ENCODE measurements at regions not wholly inside any gene's neighbourhood (a gene's known extent, or its start where the extent isn't known, plus 50 kb on each side); places are given as distances from the start of the nearest gene placed in this dataset.

GRCh38 chr1:29870621-29871020, 634.3 kb downstream of the PTPRU start:
- DNase-seq = no peak

GRCh38 chr1:29869802-29870201, 633.5 kb downstream of the PTPRU start:
- DNase-seq = no peak

- DNase-seq = no peak
Measured at GRCh38 chr1:29868944-29869343, 632.6 kb downstream of the PTPRU start.

DNA sequence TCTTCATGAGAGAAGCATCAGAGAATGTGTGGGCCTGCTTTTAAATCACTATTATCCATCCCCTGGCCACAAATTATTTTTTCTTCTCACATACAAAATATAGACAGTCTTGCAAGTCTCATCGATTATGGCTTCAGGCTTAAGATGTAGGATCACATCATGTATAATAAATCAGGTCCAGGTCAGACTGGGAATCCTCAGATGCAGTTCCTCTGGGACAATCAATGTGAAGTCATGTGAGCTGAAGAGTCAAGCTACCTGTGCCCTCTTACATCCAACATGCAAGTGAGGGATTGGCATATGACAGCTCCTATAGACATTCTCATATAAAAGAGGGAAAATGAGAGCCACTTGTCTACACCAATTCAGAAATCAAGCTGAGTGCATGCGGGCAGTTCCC, 631.8 kb downstream of the PTPRU start:
- DNase-seq = no peak

DNA sequence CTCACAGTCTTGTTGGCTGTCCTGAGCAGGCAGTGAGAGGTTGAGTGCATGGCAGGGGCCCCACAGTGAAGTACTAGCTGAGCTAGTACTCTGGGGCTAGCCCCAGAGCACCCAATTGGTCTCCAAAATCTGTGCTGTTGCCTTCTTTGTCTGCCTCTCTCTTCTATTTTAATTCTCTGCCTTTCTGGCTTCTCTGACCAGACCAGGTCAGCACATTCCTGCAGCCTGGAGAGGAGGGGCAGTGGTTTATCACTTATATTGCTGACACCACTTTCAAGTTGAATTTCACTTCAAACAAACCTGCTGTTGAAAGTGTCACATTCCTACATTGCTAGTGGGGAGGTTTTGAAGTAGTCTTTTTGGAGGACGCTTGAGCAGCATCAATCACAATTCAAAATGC, 628.7 kb downstream of the PTPRU start:
- no peak for DNase-seq

DNA sequence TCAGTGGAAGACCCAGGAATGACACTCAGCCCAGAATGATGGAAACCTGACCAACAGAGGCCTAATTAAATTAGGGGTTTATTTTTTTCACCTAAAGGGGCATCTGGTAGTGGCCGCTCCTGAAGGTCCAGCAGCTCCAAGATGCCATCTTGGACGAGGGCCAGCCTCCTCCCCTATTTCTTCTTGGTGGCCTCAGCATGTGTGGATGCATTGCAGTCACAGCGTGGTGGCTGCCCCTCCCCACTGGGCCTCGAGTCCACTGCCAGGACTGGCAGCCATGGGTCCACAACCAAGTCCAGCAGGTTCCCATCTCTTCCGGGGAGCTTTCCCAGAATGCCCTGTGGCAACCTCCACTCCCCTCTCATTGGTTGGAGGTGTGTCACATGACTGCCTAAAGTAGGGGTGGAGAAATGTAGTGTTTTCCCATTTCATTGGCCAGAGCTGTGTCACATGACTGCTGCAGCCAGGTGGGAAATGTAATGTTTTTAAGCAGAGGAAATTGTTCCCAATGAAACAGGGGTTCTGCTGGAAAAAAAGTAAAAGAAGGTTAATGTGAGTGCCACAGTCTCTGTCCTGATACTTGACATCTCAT, 628.2 kb downstream of the PTPRU start:
- no peak for DNase-seq

GRCh38 chr1:29861922-29862321, 625.6 kb downstream of the PTPRU start:
- DNase-seq = no peak

DNA sequence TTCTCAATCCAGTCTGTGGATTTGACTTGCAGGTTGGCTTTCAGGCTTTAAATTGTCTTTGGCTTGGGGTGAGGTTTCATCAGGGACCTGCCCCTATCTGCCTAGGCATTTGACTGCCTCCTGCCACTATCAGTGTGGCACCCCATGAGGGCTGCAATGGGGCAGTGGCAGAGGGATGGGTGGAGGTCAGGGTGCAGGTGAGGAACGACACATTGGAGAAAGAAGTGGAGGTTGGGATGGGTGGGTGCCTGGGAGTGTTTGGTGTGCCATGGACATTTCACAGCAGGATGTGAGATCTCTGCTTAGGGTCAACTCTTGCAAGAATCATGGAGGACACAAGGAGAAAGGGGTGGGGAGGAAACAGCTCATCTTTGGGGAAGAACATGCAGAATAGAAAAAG, 625.1 kb downstream of the PTPRU start:
- DNase-seq = no peak

DNA sequence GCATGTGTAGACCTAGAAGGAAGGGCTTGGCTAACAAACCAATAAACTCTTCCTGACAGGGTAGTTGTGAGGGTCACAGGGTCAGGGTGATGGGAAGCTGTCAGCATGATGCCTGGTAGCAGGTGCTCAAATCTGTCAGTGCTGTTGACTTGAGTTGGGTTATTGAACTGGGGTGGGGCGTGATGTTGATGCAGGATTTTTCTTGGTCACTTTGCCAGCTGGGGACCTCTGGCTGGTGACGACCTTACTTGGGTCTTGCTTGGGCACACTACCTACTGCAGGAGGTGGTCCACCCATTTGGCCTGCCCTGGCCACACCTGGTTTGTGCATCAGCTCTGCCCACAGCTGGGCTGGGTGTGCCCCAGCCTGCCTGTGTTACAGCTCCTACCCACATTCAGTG, 624.4 kb downstream of the PTPRU start:
- DNase-seq = no peak

DNA sequence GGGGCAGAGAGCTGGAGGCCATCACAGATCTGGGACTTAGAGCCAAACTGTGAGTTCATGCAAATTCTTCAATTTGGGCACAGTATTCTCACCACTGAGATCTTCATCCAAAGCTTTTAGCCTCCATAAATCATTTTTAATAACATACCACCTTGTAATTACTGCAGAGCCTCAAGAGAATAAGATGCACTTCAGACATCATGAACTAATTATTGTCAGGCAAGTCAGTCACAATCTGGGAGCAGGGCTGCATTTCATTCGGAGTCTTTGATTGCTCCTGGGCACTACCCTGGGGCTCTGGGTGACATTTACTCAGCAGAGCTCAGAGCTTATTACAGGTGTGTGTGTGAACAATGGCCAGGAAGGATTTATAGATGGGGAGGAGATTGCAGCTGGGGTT, 623.7 kb downstream of the PTPRU start:
- DNase-seq = no peak

GRCh38 chr1:29859126-29859525, 622.8 kb downstream of the PTPRU start:
- DNase-seq = no peak

- DNase-seq = no peak
Measured at GRCh38 chr1:29858646-29859045, 622.3 kb downstream of the PTPRU start.

- no peak for DNase-seq
Measured at GRCh38 chr1:29856340-29857114, 620.2 kb downstream of the PTPRU start.

GRCh38 chr1:29855561-29856160, 619.3 kb downstream of the PTPRU start:
- no peak for DNase-seq

GRCh38 chr1:29854700-29855276, 618.5 kb downstream of the PTPRU start:
- no peak for DNase-seq

DNA sequence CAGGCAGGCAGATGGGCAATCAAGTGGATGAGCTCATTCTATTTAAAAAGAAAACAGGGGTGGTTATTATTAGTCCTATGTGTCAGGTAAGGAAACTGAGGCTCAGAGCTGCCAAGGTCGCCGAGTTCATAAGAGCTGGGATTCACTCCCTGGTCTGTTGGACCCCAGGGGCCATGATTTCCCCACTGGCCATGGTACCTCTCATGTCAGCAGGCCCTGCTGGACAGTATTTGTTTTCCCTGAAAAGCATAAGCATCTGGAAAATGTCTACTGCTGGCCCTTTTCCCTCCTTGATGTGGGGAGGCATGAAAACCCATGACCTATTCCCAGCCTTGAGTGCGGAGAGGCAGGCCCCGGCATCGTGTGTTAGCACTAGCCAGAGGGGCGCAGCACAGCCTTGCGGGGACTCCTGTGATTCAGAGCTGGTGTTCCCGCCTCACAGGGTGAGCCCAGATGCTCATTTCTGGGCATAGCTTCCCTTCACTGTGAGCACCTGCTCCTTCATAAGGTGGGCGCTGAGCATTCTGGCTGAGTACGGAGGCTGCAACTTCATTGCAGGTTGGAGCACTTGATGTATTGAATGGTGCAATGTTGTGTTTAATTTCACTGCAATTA, 617.5 kb downstream of the PTPRU start:
- no peak for DNase-seq

DNA sequence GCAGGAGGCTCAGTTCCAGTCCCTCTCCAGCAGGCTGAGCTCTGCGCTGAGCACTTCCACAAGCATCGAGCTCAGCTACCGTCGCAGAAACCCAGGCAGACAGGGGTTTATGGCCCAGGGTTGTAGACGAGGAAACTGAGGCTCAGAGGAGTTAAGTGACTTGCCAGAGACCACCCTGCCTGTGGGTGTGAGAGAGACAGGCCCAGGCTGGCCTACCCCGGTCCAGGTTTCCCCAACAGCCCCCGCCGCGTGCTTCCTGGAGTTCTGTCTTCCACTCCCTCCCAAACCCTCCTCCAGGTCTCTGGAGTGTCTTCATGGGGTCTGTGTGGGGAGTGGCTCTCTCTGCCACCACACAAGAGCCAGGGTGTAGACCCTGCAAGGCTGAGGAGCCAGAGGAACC, 615.9 kb downstream of the PTPRU start:
- DNase-seq = no peak

- no peak for DNase-seq
Measured at GRCh38 chr1:29851691-29852090, 615.4 kb downstream of the PTPRU start.

DNA sequence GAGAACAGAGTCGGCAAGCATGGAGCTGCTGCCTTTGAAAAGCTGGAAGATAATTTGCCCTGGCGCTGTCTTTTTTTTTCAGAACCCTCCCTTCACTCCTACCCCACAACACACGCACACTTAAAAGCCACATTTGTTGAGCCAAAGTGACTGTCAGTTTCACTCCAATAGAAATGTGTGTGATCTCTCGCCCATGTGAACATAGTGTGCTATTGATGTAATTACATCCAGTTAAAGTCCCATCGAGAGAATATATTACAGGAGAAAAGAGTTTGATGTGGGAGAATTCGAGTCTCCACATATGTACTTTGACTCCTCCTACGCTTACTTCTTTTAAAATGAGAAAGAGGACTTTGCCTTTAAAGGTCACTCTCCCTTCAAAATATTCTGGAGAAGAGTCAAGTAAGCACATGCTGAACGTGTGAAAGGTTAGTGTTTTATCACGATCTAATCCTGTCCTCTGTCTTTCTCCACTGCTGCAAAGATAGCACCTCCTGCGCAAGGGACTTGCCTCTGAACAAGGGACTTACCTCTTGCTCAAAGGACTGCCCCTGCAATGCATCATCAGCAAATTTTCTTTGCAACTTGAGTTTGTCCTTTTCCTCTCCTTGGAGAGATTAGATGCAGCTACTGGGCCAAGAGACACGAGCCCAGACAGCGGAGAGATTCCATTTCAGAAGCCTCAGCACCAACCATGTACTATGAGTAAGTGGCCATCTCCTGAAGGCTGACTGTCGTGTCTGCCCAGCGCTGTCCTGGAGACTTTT, 613.9 kb downstream of the PTPRU start:
- no peak for DNase-seq

- peak; percentile 64 for DNase-seq
Measured at GRCh38 chr1:29849038-29849750, 612.9 kb downstream of the PTPRU start.

DNA sequence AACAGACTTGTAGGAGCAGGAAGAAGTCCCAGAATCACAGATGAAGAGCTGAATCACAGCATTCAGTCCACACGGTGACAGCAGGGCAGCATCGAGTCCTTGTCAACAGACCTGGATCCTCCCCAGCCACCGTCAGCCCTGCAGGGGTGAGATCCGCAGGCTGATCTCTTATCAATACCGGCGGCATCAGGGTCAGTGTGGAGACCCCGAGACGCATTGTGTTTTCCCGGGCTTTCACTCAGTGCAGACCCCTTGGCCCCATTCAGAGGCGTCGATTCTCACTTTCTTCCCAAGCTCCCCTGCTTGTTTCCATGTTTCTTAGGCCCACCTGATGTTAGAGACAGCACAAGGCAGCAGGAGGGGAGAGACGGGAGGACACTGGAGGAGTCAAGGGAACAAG, 609.6 kb downstream of the PTPRU start:
- DNase-seq = no peak

DNA sequence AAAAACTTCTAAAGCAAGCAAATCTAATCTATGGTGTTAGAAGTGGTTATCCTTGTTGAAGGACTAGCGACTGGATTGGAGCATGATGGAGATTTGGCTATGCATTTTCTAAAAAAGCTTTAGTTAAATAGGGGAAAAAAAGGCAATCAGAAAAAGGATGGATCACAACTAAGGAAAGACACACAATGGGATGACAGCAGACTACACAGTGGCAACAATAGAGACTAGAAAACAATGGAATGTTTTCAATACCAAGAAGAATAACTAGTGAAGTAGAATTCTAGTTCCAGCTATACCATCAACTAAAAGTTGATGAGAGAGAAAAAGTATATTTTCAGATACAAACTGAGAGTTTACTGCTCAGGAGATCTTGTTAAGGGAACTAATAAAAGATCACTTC, 605.8 kb downstream of the PTPRU start:
- DNase-seq = no peak
